AG09319 (cell line): ENCODE measurements at regions not wholly inside any gene's neighbourhood (a gene's known extent, or its start where the extent isn't known, plus 50 kb on each side); places are given as distances from the start of the nearest gene placed in this dataset.

Source experiments
- DNase-seq: peaks from one replicate; pipeline ENCODE4 v3.0.0-alpha.2; 2010; ENCODE audit warnings: low read depth; ENCODE audit errors: extremely low read depth
- TF ChIP-seq, protein P1 (sequence below): IDR thresholded peaks from 2 replicates; pipeline ENCODE4 v1.5.1; 2011; ENCODE audit warnings: low read depth, mild to moderate bottlenecking, inconsistent platforms, low read length, moderate library complexity

DNA sequence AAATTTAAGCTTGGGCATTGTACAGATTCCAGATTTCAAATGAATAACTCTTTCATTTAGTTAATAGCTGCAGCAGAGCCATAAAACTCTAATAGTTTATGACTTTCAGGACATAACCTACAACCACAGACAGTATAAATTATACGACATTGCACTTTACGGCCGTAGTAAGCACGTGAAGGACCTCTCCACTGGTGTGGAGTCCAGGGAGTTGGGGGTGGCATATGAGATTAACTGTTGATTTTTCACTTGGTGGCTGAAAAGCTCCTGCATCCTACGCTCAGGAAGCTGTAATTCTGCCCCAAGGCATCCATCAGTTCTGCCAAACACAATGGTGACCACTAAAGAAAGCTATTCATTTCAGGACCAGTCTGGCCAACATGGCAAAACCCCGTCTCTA is 376.2 kb downstream of the SOX11 start:
- TF ChIP-seq, protein P1, sequence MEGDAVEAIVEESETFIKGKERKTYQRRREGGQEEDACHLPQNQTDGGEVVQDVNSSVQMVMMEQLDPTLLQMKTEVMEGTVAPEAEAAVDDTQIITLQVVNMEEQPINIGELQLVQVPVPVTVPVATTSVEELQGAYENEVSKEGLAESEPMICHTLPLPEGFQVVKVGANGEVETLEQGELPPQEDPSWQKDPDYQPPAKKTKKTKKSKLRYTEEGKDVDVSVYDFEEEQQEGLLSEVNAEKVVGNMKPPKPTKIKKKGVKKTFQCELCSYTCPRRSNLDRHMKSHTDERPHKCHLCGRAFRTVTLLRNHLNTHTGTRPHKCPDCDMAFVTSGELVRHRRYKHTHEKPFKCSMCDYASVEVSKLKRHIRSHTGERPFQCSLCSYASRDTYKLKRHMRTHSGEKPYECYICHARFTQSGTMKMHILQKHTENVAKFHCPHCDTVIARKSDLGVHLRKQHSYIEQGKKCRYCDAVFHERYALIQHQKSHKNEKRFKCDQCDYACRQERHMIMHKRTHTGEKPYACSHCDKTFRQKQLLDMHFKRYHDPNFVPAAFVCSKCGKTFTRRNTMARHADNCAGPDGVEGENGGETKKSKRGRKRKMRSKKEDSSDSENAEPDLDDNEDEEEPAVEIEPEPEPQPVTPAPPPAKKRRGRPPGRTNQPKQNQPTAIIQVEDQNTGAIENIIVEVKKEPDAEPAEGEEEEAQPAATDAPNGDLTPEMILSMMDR = no peak

GRCh38 chr2:6069381-6069780 is 377.2 kb downstream of the SOX11 start:
- DNase-seq = no peak
- TF ChIP-seq, protein P1 = no peak

More for the DNA sequence above, 376.2 kb downstream of the SOX11 start:
- DNase-seq = no peak

DNA sequence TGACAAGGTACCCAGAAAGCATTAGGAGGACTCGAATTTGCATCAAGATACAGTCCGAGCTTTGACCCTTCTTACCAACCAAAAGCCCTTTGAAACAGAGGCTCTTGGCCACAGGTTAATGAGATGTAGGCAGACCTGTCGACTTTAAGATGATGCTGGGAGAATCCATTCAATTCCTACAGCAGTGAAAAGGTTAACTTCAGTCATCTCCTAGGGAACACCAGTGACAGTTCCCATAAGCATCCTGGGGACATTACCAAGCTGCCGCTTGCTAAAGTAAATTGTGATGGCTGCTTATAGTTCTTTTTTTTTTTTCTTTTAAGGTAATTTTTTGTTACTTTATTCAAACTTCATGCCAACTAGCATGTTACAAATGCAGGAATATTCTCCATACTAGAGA is 379.3 kb downstream of the SOX11 start:
- DNase-seq = no peak

DNA sequence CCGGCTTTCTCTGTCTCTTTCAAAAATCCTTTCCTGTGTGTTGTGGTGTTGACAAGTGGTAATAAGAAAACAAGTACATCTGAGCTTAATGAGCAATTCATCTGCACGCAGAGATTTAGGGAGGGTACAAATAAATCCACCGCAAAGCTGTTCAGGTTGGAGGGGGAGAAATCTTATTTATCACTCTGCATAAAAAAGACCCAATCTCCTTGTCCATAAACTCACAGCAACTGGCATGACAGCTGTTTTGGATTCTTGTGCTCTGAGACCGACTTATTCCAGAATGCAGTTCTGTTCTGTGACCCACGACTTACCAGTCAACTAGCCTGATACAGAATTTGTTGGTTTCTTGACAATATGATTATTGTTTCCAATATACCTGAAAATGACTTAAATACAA is 380.1 kb downstream of the SOX11 start:
- TF ChIP-seq, protein P1 = no peak
- DNase-seq = no peak

More for the DNA sequence above, 379.3 kb downstream of the SOX11 start:
- TF ChIP-seq, protein P1 = no peak

DNA sequence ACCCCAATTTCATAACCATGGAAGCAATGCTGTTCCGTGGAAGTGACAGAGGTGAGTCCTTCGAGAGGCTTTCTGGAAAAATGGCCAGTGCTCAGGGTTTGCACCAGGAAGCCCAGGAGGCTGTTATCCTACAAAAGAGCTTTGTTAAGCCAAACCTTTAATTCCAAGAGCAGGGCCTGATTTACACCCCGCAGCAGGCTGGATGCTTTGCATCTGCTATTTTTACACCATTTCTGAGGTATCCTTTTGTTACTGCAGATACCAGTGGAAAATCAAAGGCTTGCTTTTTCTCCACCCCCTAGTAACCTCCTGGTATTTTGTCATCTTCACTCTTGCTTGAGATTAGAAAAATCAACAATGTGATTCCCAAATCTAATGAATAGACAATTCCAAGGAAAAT is 380.6 kb downstream of the SOX11 start:
- TF ChIP-seq, protein P1 = no peak
- no peak for DNase-seq

DNA sequence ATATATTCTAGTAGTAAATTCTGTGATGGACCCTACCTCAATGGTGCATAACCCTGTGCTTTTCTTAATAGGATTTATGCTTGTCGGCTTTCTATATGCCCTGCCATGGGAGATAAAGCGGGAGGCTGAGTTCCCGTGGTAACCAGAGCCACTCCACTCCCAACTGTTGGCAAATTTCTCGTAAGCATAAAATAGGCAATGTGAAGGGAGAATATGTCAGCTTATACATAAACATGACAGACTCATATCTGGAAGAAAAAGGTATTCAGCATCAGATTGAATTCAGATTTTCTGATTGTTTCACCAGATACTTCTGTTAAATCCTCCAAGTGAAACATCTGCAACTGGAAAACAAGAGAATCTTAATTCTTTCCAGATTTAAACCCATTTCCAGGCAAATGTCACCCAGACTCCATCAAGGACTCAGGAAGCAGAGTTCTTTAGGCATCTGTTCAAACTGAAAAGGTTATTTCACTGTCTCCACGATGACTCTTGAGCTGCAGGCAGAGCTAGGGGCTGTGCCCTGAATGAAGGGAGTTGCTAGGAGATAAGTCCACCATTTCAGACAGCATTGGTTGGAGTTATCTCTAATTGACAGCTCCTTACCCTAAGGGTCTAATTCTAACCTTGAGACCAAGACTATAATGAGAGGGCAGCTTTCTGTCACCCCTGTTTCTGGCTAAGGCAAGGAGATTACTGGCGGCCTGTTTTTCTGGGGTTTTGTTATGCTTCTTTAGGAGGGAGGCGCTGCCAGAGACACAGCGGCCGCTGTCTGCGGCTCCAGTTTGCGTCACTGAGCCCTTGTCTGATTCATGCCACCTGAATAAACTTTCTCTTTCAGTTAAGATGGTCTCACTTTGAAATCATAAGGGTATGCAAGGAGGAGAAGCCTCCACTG is 381.3 kb downstream of the SOX11 start:
- no peak for DNase-seq
- TF ChIP-seq, protein P1 = no peak

- TF ChIP-seq, protein P1 = no peak
- no peak for DNase-seq
Measured at GRCh38 chr2:6074089-6074643, 382.0 kb downstream of the SOX11 start.
